ENCODE measurements at regions not wholly inside any gene's neighbourhood (a gene's known extent, or its start where the extent isn't known, plus 50 kb on each side); places are given as distances from the start of the nearest gene placed in this dataset.
A peak's percentile ranks its signal among the peaks of the same experiment; 100 is the strongest.

- no peak overlapping the region for H3K27ac ChIP-seq (ENCODE audit: insufficient read depth, low read length)
- DNase-seq (ENCODE audit: low read depth in 2 of 2): no peak
- H3K4me1 ChIP-seq (ENCODE audit: control insufficient read depth, extremely low read depth, insufficient read depth, low read length): no peaks in the 10 kb centered on the region
These were observed 115.0 kb upstream of the HMHB1 start for GRCh38 chr5:143696921-143697320.

GRCh38 chr5:143695941-143696340, 116.0 kb upstream of the HMHB1 start:
- TF ChIP-seq CTCF (conservative IDR thresholded peaks at IDR 0.05 in 1 of 2, IDR thresholded peaks at IDR 0.05 in 1 of 2; ENCODE audit: low read depth in 1 of 2, low read length in 2 of 2) (no peak), EZH2 (IDR thresholded peaks at IDR 0.05; ENCODE audit: low read length, missing control alignments) (no peak)

More at GRCh38 chr5:143696921-143697320, 115.0 kb upstream of the HMHB1 start:
- Histone ChIP-seq H3K36me3 (ENCODE audit: control insufficient read depth, insufficient read depth, low read length) (no peaks in the 10 kb centered on the region), H3K4me2 (ENCODE audit: extremely low read depth, insufficient read depth, low read length) (no peak overlapping the region), H2AFZ (ENCODE audit: low read length) (no peak overlapping the region), H4K20me1 (ENCODE audit: control insufficient read depth, extremely low read depth, insufficient read depth, low read length) (no peaks in the 10 kb centered on the region), H3K9ac (ENCODE audit: insufficient read depth, low read length) (no peak overlapping the region), H3K4me3 (replicated peaks in 1 of 4; ENCODE audit: control extremely low read depth in 1 of 4, insufficient read depth in 1 of 4, low read depth in 3 of 4, low read length in 4 of 4) (no peak overlapping the region), H3K9me3 (ENCODE audit: control insufficient read depth, insufficient read depth, low read depth, low read length) (no peaks in the 10 kb centered on the region), H3K27me3 (ENCODE audit: control insufficient read depth, insufficient read depth, low read length) (no peaks in the 10 kb centered on the region), H3K79me2 (ENCODE audit: control insufficient read depth, insufficient read depth, low read length) (no peaks in the 10 kb centered on the region)
- TF ChIP-seq CTCF (conservative IDR thresholded peaks at IDR 0.05 in 1 of 2, IDR thresholded peaks at IDR 0.05 in 1 of 2; ENCODE audit: low read depth in 1 of 2, low read length in 2 of 2) (no peak), EZH2 (IDR thresholded peaks at IDR 0.05; ENCODE audit: low read length, missing control alignments) (no peak)

GRCh38 chr5:143695244-143695864, 116.6 kb upstream of the HMHB1 start:
- Histone ChIP-seq H3K79me2 (ENCODE audit: control insufficient read depth, insufficient read depth, low read length) (no peaks in the 10 kb centered on the region), H3K4me2 (ENCODE audit: extremely low read depth, insufficient read depth, low read length) (no peak overlapping the region)

More at GRCh38 chr5:143695941-143696340, 116.0 kb upstream of the HMHB1 start:
- no peaks in the 10 kb centered on the region for H4K20me1 ChIP-seq (ENCODE audit: control insufficient read depth, extremely low read depth, insufficient read depth, low read length)
- no peaks in the 10 kb centered on the region for H3K36me3 ChIP-seq (ENCODE audit: control insufficient read depth, insufficient read depth, low read length)
- no peak overlapping the region for H3K4me2 ChIP-seq (ENCODE audit: extremely low read depth, insufficient read depth, low read length)
- peak in 1 of 2 donors; percentile 55 for DNase-seq (ENCODE audit: low read depth in 2 of 2)
- H3K9me3 ChIP-seq (ENCODE audit: control insufficient read depth, insufficient read depth, low read depth, low read length): no peaks in the 10 kb centered on the region
- no peak overlapping the region for H2AFZ ChIP-seq (ENCODE audit: low read length)
- no peaks in the 10 kb centered on the region for H3K27me3 ChIP-seq (ENCODE audit: control insufficient read depth, insufficient read depth, low read length)
- H3K79me2 ChIP-seq (ENCODE audit: control insufficient read depth, insufficient read depth, low read length): no peaks in the 10 kb centered on the region
- H3K4me1 ChIP-seq (ENCODE audit: control insufficient read depth, extremely low read depth, insufficient read depth, low read length): no peaks in the 10 kb centered on the region
- H3K27ac ChIP-seq (ENCODE audit: insufficient read depth, low read length): no peak overlapping the region
- H3K4me3 ChIP-seq (replicated peaks in 1 of 4; ENCODE audit: control extremely low read depth in 1 of 4, insufficient read depth in 1 of 4, low read depth in 3 of 4, low read length in 4 of 4): no peak overlapping the region
- no peak overlapping the region for H3K9ac ChIP-seq (ENCODE audit: insufficient read depth, low read length)

More at GRCh38 chr5:143695244-143695864, 116.6 kb upstream of the HMHB1 start:
- no peaks in the 10 kb centered on the region for H3K36me3 ChIP-seq (ENCODE audit: control insufficient read depth, insufficient read depth, low read length)
- no peaks in the 10 kb centered on the region for H3K27me3 ChIP-seq (ENCODE audit: control insufficient read depth, insufficient read depth, low read length)
- no peak overlapping the region for H3K27ac ChIP-seq (ENCODE audit: insufficient read depth, low read length)
- no peak overlapping the region for H2AFZ ChIP-seq (ENCODE audit: low read length)
- H3K9me3 ChIP-seq (ENCODE audit: control insufficient read depth, insufficient read depth, low read depth, low read length): no peaks in the 10 kb centered on the region
- H3K4me1 ChIP-seq (ENCODE audit: control insufficient read depth, extremely low read depth, insufficient read depth, low read length): no peaks in the 10 kb centered on the region
- peak in 1 of 2 donors; percentile 58 for DNase-seq (ENCODE audit: low read depth in 2 of 2)
- no peaks in the 10 kb centered on the region for H4K20me1 ChIP-seq (ENCODE audit: control insufficient read depth, extremely low read depth, insufficient read depth, low read length)
- TF ChIP-seq EZH2 (IDR thresholded peaks at IDR 0.05; ENCODE audit: low read length, missing control alignments) (no peak), CTCF (conservative IDR thresholded peaks at IDR 0.05 in 1 of 2, IDR thresholded peaks at IDR 0.05 in 1 of 2; ENCODE audit: low read depth in 1 of 2, low read length in 2 of 2) (no peak)
- no peak overlapping the region for H3K4me3 ChIP-seq (replicated peaks in 1 of 4; ENCODE audit: control extremely low read depth in 1 of 4, insufficient read depth in 1 of 4, low read depth in 3 of 4, low read length in 4 of 4)
- H3K9ac ChIP-seq (ENCODE audit: insufficient read depth, low read length): no peak overlapping the region

All from fibroblast of lung (primary cell).